CD14-positive monocyte (primary cell): ENCODE measurements at regions not wholly inside any gene's neighbourhood (a gene's known extent, or its start where the extent isn't known, plus 50 kb on each side); places are given as distances from the start of the nearest gene placed in this dataset.

Source experiments
- DNase-seq, 3 donors: peaks; one replicate each; pipeline ENCODE4 v3.0.0-alpha.2; 2011 to 2022
- H2AFZ ChIP-seq: 2 replicates; pipeline ENCODE4 v1.6.0; 2012; ENCODE audit warnings: mild to moderate bottlenecking, low read depth, low read length, inconsistent platforms; ENCODE audit not compliant: insufficient read depth, poor library complexity, severe bottlenecking
- H3K27ac ChIP-seq, 2 donors: 1 replicate in 1 of 2; 2 replicates in 1 of 2; pipeline ENCODE4 v1.5.1; 2012 to 2013; ENCODE audit warnings: low read length in 2 of 2, control low read depth in 1 of 2, inconsistent platforms in 1 of 2, low read depth in 1 of 2, mild to moderate bottlenecking in 1 of 2
- H3K27me3 ChIP-seq, 2 donors: one replicate each; pipeline versions ENCODE4 v1.6.0 to v1.6.1; 2011 to 2013; ENCODE audit warnings: low read length in 2 of 2; ENCODE audit not compliant: control insufficient read depth in 2 of 2, insufficient read depth in 2 of 2
- H3K36me3 ChIP-seq, 2 donors: replicated peaks in 1 of 2; 1 replicate in 1 of 2; 2 replicates in 1 of 2; pipeline versions ENCODE4 v1.5.1 to v1.6.1; 2012 to 2013; ENCODE audit warnings: low read length in 2 of 2, control low read depth in 1 of 2, inconsistent platforms in 1 of 2, mild to moderate bottlenecking in 1 of 2; ENCODE audit not compliant: insufficient read depth in 2 of 2, control insufficient read depth in 1 of 2
- H3K4me1 ChIP-seq, 2 donors: 1 replicate in 1 of 2; 2 replicates in 1 of 2; pipeline versions ENCODE4 v1.5.1 to v1.6.1; 2012 to 2013; ENCODE audit warnings: low read length in 2 of 2, control low read depth in 1 of 2, inconsistent platforms in 1 of 2, mild to moderate bottlenecking in 1 of 2, moderate library complexity in 1 of 2; ENCODE audit not compliant: insufficient read depth in 2 of 2, control insufficient read depth in 1 of 2
- H3K4me2 ChIP-seq: replicated peaks from 2 replicates; pipeline ENCODE3; 2012; ENCODE audit warnings: low read length, moderate library complexity, mild to moderate bottlenecking; ENCODE audit not compliant: poor library complexity, severe bottlenecking; ENCODE audit errors: extremely low read depth
- H3K4me3 ChIP-seq, 3 experiments: fragments of 200-600 bp in 1 of 3; sonication (generic) in 1 of 3; replicated peaks in 1 of 3; 1 replicate in 2 of 3; 2 replicates in 1 of 3; pipeline ENCODE4 v1.5.1; 2011 to 2013; ENCODE audit warnings: low read length in 3 of 3, mild to moderate bottlenecking in 3 of 3, control low read depth in 2 of 3, low read depth in 2 of 3, inconsistent platforms in 1 of 3, moderate library complexity in 1 of 3
- H3K79me2 ChIP-seq: 2 replicates; pipeline ENCODE4 v1.6.0; 2012; ENCODE audit warnings: mild to moderate bottlenecking, control low read depth, inconsistent platforms, low read length, moderate library complexity; ENCODE audit not compliant: insufficient read depth
- H3K9ac ChIP-seq: 2 replicates; pipeline ENCODE4 v1.6.0; 2017; ENCODE audit warnings: low read length, mild to moderate bottlenecking; ENCODE audit not compliant: insufficient read depth, poor library complexity, severe bottlenecking
- H3K9me3 ChIP-seq, 2 donors: replicated peaks in 1 of 2; 1 replicate in 1 of 2; 2 replicates in 1 of 2; pipeline versions ENCODE4 v1.5.1 to v1.6.1; 2012 to 2013; ENCODE audit warnings: low read length in 2 of 2, control low read depth in 1 of 2; ENCODE audit not compliant: control insufficient read depth in 1 of 2, insufficient read depth in 1 of 2
- H4K20me1 ChIP-seq: 2 replicates; pipeline ENCODE4 v1.6.0; 2012; ENCODE audit warnings: mild to moderate bottlenecking, low read length, control low read depth, moderate library complexity; ENCODE audit not compliant: insufficient read depth
- H3K27ac Mint-ChIP-seq, 7 donors: one replicate each; pipeline ENCODE4 v1.8.0; 2020; ENCODE audit warnings: mild to moderate bottlenecking in 7 of 7, mixed read lengths in 7 of 7, moderate library complexity in 6 of 7, inconsistent platforms in 2 of 7
- H3K27me3 Mint-ChIP-seq, 3 donors: one replicate each; pipeline ENCODE4 v1.8.0; 2021 to 2022; ENCODE audit warnings: low read depth in 3 of 3, mild to moderate bottlenecking in 3 of 3, mixed read lengths in 3 of 3, moderate library complexity in 3 of 3, inconsistent platforms in 1 of 3
- H3K36me3 Mint-ChIP-seq, 2 donors: one replicate each; pipeline ENCODE4 v1.8.0; 2020; ENCODE audit warnings: mixed read lengths in 2 of 2, inconsistent platforms in 1 of 2, mild to moderate bottlenecking in 1 of 2
- H3K4me1 Mint-ChIP-seq: one replicate; pipeline ENCODE4 v1.8.0; 2020; ENCODE audit warnings: mild to moderate bottlenecking, mixed read lengths
- H3K4me3 Mint-ChIP-seq, 2 donors: one replicate each; pipeline ENCODE4 v1.8.0; 2020; ENCODE audit warnings: mild to moderate bottlenecking in 2 of 2, mixed read lengths in 2 of 2, moderate library complexity in 1 of 2
- H3K9me3 Mint-ChIP-seq, 7 donors: one replicate each; pipeline ENCODE4 v1.8.0; 2020 to 2022; ENCODE audit warnings: mixed read lengths in 7 of 7, mild to moderate bottlenecking in 6 of 7, moderate library complexity in 6 of 7, inconsistent platforms in 2 of 7
- CTCF ChIP-seq: fragments of 200-600 bp; IDR thresholded peaks from one replicate; pipeline ENCODE4 v1.8.0; 2022; ENCODE audit warnings: antibody characterized with exemption, mild to moderate bottlenecking
- WGBS: methylation state at CpG from one replicate; pipeline ENCODE4 v1.1.5; 2013; ENCODE audit warnings: missing lambda C conversion rate; ENCODE audit not compliant: insufficient coverage; 5-methylcytosine and 5-hydroxymethylcytosine counted together
- intact Hi-C, 2 donors: fragments of 100-400 bp; cut with micrococcal nuclease; formaldehyde crosslinking; loops; one replicate each; pipeline versions ENCODE4 v1.15.0 to v1.15.1; 2023

- no peak for DNase-seq
- H3K9ac ChIP-seq = no peak overlapping the region
- H4K20me1 ChIP-seq = no peaks in the 10 kb centered on the region
- no peak overlapping the region for H3K27ac ChIP-seq
- H3K9me3 ChIP-seq = no peaks in the 10 kb centered on the region
- H3K79me2 ChIP-seq = no peaks in the 10 kb centered on the region
- H3K27me3 ChIP-seq = no peaks in the 10 kb centered on the region
- no peak overlapping the region for H2AFZ ChIP-seq
- no peaks in the 10 kb centered on the region for H3K4me1 Mint-ChIP-seq
- no peaks in the 10 kb centered on the region for H3K4me1 ChIP-seq
- no peak overlapping the region for H3K4me2 ChIP-seq
- WGBS = 100% methylated on average over 1 of the region's 2 CpGs
- no peaks in the 10 kb centered on the region for H3K36me3 ChIP-seq
- intact Hi-C loops = no loop called here
- H3K9me3 Mint-ChIP-seq = peaks cover 0 to 2% (median 0%) of the 10 kb centered on the region in 7 donors
- TF ChIP-seq CTCF = no peak
- H3K27me3 Mint-ChIP-seq = peaks cover 0 to 2% (median 2%) of the 10 kb centered on the region in 3 donors
- H3K36me3 Mint-ChIP-seq = no peaks in the 10 kb centered on the region
- no peak overlapping the region for H3K4me3 ChIP-seq
- H3K4me3 Mint-ChIP-seq = no peak overlapping the region
- no peak overlapping the region for H3K27ac Mint-ChIP-seq
Observed at GRCh38 chr5:58121391-58121790, 338.5 kb downstream of the PLK2 start.

GRCh38 chr5:58117542-58117941 lies 342.3 kb downstream of the PLK2 start:
- H3K4me1 ChIP-seq = no peaks in the 10 kb centered on the region
- H4K20me1 ChIP-seq = no peaks in the 10 kb centered on the region
- TF ChIP-seq CTCF = no peak
- H3K9ac ChIP-seq = no peak overlapping the region
- H3K79me2 ChIP-seq = no peaks in the 10 kb centered on the region
- H3K27me3 ChIP-seq = no peaks in the 10 kb centered on the region
- no peak overlapping the region for H2AFZ ChIP-seq
- H3K27ac ChIP-seq = no peak overlapping the region
- no peak overlapping the region for H3K4me3 Mint-ChIP-seq
- no peaks in the 10 kb centered on the region for H3K27me3 Mint-ChIP-seq
- peaks cover 0 to 10% (median 0%) of the 10 kb centered on the region in 7 donors for H3K9me3 Mint-ChIP-seq
- H3K4me2 ChIP-seq = no peak overlapping the region
- H3K4me1 Mint-ChIP-seq = no peaks in the 10 kb centered on the region
- WGBS = 88% methylated on average over 2 of the region's 2 CpGs
- H3K36me3 Mint-ChIP-seq = no peaks in the 10 kb centered on the region
- no peak overlapping the region for H3K4me3 ChIP-seq
- intact Hi-C loops = no loop called here
- no peak for DNase-seq
- H3K36me3 ChIP-seq = no peaks in the 10 kb centered on the region
- H3K9me3 ChIP-seq = peaks cover 0 to 3% of the 10 kb centered on the region in 2 donors
- H3K27ac Mint-ChIP-seq = no peak overlapping the region
